Prostate gland (tissue), 2 donors: ENCODE measurements at regions not wholly inside any gene's neighbourhood (a gene's known extent, or its start where the extent isn't known, plus 50 kb on each side); places are given as distances from the start of the nearest gene placed in this dataset.

ENCODE experiments used
- CTCF ChIP-seq, 4 experiments: fragments of 200-600 bp in 2 of 4; fragments of 450-650 bp in 2 of 4; sonication (generic) in 2 of 4; IDR thresholded peaks; 1 replicate in 3 of 4; 2 replicates in 1 of 4; pipeline ENCODE4 v1.5.1; 2016 to 2019; ENCODE audit warnings: antibody characterized with exemption in 4 of 4, mild to moderate bottlenecking in 2 of 4, moderate library complexity in 2 of 4
- POLR2A ChIP-seq: fragments of 450-650 bp; IDR thresholded peaks from one replicate; pipeline ENCODE4 v1.6.1; 2016; ENCODE audit warnings: antibody characterized with exemption, mild to moderate bottlenecking
- POLR2AphosphoS5 ChIP-seq: sonication (generic); formaldehyde crosslinking; IDR thresholded peaks from one replicate; pipeline ENCODE4 v1.6.1; 2017; ENCODE audit warnings: antibody characterized with exemption

DNA sequence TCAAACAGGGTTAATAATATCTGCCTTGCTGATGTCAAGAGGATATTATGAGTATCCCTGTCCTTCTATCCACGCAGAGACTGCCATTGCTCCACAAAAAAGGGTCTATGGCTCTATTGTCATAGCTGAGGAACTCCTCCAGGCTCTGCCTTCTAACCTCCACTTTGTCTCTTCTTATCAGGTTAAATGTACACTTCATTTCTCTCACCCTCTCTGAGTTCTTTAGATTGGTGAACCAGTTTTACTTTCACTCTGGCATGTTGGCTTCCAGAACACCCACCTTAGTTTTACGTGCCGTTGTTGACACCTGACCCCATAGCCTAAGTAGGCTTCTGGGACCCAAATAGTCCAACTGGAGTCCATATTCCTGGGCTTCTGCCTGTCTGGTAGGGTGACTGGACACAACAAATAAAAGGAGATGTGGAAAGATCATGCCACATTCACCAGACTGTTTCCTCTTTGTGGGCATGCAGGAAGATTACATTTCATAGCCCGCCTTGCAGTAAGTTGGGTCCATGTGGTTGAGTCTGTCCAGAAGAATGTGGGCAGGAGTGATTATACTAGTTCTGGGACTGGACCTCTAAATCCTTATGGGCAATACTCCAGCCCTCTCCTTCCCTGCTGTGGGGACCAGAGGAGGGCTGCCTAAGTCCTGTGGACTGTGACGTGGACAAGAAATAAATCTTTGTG is 350.4 kb upstream of the CLINT1 start:
- TF ChIP-seq CTCF (IDR thresholded peaks at IDR 0.05) (no peak), POLR2AphosphoS5 (no peak), POLR2A (no peak)
